ENCODE measurements at regions not wholly inside any gene's neighbourhood (a gene's known extent, or its start where the extent isn't known, plus 50 kb on each side); places are given as distances from the start of the nearest gene placed in this dataset.

DNA sequence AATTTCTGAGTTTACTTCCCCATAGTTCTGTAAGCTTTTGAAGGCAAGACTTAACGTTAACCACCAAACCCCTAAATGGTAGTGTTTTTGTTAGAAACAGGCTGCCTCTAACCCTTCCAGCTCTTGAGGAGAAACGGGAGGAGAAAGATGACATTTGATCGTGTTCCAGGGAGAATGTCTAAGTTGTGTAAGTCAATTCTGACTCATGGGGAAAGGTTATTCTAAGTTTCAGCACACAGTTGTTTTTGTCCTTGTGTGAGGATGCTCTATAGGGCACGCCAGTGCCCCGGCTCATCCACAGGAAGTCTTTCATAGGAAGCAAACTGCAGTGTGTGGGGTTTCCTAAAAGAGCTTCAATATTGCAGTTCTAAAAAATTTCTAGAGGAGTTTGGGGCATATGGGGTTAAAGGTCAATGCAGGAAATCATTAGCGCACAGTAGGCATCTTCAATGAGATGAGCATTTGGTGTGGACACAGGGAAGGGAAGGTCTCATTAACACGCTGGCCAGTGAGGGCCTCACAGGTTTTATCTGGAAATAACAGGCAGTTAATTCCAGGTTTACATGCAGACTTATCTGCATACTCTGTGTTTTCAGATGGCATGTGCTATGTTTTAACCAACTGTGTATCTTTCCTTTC is 638.2 kb upstream of the IGFBP3 start:
- no peak for DNase-seq

DNA sequence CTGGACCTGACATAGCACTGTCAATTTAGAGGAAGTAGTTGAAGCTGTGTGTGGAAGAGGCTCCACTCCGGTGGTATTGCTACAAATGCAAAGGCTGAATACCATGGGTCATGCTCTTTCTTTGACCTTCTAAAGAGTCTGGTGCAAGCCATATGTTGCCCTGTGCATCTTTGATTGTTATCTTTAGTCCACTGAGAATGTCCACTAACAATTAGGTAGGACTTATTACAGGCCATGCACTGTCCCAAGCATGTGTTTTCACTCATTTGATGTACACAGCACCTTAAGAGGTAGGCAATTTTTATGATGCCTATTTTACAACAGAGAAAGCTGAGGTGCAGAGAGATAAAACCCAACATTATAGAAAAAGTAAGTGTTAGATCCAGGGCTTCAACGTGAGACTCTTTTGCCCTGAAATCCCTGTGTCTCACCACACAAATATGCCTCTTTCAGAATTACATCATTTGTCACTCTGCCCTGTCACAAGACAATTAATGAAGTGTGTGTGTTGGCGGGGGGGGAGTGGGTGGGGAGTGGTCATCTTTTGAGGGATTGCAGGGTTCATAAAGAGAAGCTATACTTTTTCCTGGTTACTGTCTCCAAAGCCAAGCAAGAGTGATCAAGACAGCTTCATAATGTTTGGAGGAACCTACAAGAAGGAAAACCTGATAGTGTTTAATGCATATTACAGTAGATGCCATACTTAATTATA is 637.6 kb upstream of the IGFBP3 start:
- DNase-seq: no peak

DNA sequence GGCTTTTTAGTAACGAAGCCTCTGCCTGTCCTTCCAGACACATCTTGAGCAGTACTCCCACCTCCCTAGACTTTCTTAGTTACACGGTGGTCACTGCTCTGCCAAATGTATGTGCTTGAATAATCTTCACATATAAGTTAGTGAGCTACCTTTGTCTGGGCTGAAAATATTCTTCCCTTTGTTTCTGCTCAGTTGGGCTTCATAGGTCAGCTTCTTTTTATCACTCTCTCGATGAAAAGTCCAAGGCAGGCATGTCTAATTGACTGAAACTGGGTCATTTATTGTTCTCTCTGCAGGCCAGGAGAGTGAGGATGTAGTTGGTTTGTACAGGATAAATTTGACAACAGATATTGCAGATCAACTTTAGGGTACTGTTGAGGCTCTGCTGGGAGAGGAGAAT is 636.7 kb upstream of the IGFBP3 start:
- DNase-seq: no peak

GRCh38 chr7:46557295-46557711 is 636.2 kb upstream of the IGFBP3 start:
- DNase-seq: no peak

GRCh38 chr7:46554688-46555422 is 633.8 kb upstream of the IGFBP3 start:
- DNase-seq: no peak

GRCh38 chr7:46551603-46552002 is 630.5 kb upstream of the IGFBP3 start:
- DNase-seq: no peak

GRCh38 chr7:46550864-46551263 is 629.8 kb upstream of the IGFBP3 start:
- no peak for DNase-seq

DNA sequence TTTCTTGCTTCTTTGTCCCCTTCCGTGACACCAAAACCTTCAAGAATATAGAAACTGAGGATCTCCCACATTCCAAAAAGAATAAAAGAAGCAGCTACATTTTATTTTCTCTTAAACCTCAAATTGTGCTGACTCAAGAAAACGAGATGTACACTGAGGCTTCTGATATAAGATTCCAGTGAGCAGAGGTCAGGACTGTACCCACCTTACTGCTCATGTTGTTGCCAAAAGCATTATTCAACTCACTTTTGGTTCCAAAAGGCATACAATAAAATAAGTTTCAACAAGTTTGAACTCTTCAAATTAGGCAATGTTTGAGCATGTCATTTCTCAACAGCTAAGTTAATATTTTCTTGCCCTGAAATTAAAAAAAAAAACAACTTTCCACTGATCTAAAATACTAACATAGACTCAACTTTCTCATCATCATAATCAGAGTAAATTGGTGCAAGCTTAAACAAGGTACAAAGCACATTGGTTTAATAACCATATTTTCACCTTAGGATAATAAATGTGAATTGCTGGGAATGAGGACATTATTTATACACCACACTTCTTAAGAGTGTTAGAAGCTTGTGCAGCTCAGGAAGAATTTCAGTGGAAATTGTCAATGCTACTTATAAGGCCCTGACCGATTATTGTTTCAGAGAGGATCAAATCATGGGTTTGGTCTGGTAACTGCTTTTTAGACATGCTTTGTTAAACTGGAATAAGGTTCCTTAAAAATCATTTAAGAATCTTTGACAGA is 629.0 kb upstream of the IGFBP3 start:
- no peak for DNase-seq

- no peak for DNase-seq
Observed at GRCh38 chr7:46549347-46549746, 628.3 kb upstream of the IGFBP3 start.

- DNase-seq: no peak
Observed at GRCh38 chr7:46547044-46547443, 626.0 kb upstream of the IGFBP3 start.

GRCh38 chr7:46545790-46546189 is 624.7 kb upstream of the IGFBP3 start:
- DNase-seq: no peak

DNA sequence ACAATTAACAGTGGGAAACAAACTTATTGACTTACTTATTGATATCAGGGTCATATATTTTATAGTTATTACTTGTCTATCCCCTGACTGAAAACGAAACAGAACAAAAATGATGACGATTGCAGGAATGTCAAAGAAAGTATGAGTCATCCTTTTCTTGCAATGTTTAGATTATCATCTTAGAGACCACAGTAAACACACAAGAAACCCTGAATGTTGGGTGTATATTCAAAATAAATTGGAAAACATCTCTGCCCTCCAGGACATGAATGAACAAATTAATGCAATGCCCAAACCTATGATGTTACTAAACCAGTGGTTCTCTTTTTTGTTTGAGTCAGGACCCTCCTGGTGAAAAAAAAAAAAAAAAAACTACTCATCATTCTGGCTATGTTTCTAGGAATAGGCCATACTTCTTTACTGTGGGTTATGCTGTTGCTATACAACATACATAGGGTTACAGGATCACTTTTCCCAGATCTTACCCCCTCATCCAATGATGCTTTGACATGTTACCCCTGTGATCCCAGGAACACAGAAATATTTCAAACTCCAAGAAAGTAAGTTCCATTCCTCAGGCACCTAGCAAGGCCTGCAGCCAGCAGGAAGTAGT is 623.4 kb upstream of the IGFBP3 start:
- no peak for DNase-seq

GRCh38 chr7:46542076-46542475 is 621.0 kb upstream of the IGFBP3 start:
- no peak for DNase-seq

- DNase-seq: no peak
Observed at GRCh38 chr7:46539892-46540483, 618.9 kb upstream of the IGFBP3 start.

DNA sequence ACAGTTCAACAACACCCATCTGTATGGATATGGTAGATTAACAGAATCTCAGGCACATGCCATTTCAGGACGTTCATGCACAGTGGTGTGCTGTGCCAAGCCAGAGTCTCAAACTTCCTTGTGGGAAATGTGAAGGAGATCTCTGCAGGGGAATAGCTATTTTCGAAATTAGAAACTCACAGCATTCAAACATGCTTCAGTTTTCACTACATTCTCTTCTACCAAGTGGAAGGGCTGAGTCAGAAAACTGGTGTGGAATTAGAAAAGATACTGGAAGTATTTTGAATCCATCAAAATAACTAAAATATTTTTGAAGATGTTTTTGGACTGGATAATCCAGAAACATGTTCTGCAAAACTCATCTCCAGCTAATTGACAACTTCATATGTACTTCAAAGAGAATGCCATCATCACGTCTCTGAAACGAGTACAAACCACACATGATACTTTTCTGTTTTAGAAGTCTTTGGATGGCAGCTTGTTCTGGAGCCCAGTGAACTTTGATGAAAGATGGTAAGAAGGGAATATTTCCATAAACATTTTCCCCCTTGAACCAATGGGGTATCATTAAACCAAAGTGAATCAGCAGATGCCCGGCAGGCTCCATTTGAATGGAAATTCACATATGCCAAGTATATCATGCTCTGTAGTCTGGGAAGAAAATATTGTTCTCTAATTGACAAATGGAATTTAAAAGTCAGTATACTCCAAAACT is 616.3 kb upstream of the IGFBP3 start:
- DNase-seq: no peak

- no peak for DNase-seq
Observed at GRCh38 chr7:46534664-46535588, 613.9 kb upstream of the IGFBP3 start.

DNA sequence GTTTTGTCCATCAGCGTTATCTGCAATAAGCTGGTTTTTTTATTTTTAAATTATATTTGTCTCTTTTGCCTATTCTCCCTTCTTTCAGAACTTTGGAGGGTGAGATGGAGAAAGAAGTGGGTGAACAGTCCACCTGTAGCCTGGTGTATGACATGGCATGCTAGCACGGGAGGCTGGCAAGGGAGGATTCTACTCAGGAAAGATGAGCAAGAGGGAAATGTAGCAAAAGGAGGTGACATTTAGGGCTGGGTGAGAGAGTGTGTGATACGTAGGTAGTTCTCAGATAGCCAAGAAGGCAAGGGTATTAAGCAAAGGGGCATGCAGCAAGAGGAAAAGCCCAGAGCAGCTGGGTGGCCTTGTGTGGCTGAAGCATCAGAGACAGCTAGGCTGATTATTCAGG is 612.9 kb upstream of the IGFBP3 start:
- DNase-seq: no peak

GRCh38 chr7:46532571-46532970 is 611.5 kb upstream of the IGFBP3 start:
- DNase-seq: no peak

- DNase-seq: no peak
Observed at GRCh38 chr7:46530081-46530750, 609.1 kb upstream of the IGFBP3 start.

- DNase-seq: no peak
Observed at GRCh38 chr7:46527360-46527759, 606.3 kb upstream of the IGFBP3 start.

All from bone marrow (tissue), 2 donors.